ENCODE measurements at regions not wholly inside any gene's neighbourhood (a gene's known extent, or its start where the extent isn't known, plus 50 kb on each side); places are given as distances from the start of the nearest gene placed in this dataset.

- Histone ChIP-seq H3K36me3 (ENCODE audit: control insufficient read depth in 3 of 3, insufficient read depth in 3 of 3, low read length in 3 of 3) (no peaks in the 10 kb centered on the region), H3K9ac (ENCODE audit: low read depth in 1 of 3, low read length in 3 of 3) (no peak overlapping the region), H3K4me3 (ENCODE audit: low read length in 3 of 3) (no peak overlapping the region), H3K4me1 (ENCODE audit: control insufficient read depth in 3 of 3, insufficient read depth in 3 of 3, low read length in 3 of 3) (no peaks in the 10 kb centered on the region), H3K27me3 (ENCODE audit: control insufficient read depth in 3 of 3, insufficient read depth in 3 of 3, low read length in 3 of 3) (no peaks in the 10 kb centered on the region), H3K9me3 (ENCODE audit: control insufficient read depth in 3 of 3, low read length in 3 of 3) (no peaks in the 10 kb centered on the region), H3K27ac (ENCODE audit: low read depth, low read length) (no peak overlapping the region)
Observed at GRCh38 chr5:82649943-82650342, 371.8 kb upstream of the RPS23 start.

GRCh38 chr5:82644766-82645165 lies 366.6 kb upstream of the RPS23 start:
- peaks cover 3 to 14% (median 6%) of the 10 kb centered on the region in 3 donors for H3K4me1 ChIP-seq (ENCODE audit: control insufficient read depth in 3 of 3, insufficient read depth in 3 of 3, low read length in 3 of 3)
- H3K4me3 ChIP-seq (ENCODE audit: low read length in 3 of 3): no peak overlapping the region
- H3K27ac ChIP-seq (ENCODE audit: low read depth, low read length): no peak overlapping the region
- H3K27me3 ChIP-seq (ENCODE audit: control insufficient read depth in 3 of 3, insufficient read depth in 3 of 3, low read length in 3 of 3): no peaks in the 10 kb centered on the region
- no peaks in the 10 kb centered on the region for H3K9me3 ChIP-seq (ENCODE audit: control insufficient read depth in 3 of 3, low read length in 3 of 3)
- no peak overlapping the region for H3K9ac ChIP-seq (ENCODE audit: low read depth in 1 of 3, low read length in 3 of 3)
- no peaks in the 10 kb centered on the region for H3K36me3 ChIP-seq (ENCODE audit: control insufficient read depth in 3 of 3, insufficient read depth in 3 of 3, low read length in 3 of 3)

GRCh38 chr5:82644229-82644628 lies 366.1 kb upstream of the RPS23 start:
- peaks cover 8 to 19% (median 11%) of the 10 kb centered on the region in 3 donors for H3K4me1 ChIP-seq (ENCODE audit: control insufficient read depth in 3 of 3, insufficient read depth in 3 of 3, low read length in 3 of 3)
- no peak overlapping the region for H3K27ac ChIP-seq (ENCODE audit: low read depth, low read length)
- no peaks in the 10 kb centered on the region for H3K36me3 ChIP-seq (ENCODE audit: control insufficient read depth in 3 of 3, insufficient read depth in 3 of 3, low read length in 3 of 3)
- H3K27me3 ChIP-seq (ENCODE audit: control insufficient read depth in 3 of 3, insufficient read depth in 3 of 3, low read length in 3 of 3): no peaks in the 10 kb centered on the region
- H3K4me3 ChIP-seq (ENCODE audit: low read length in 3 of 3): no peak overlapping the region
- H3K9ac ChIP-seq (ENCODE audit: low read depth in 1 of 3, low read length in 3 of 3): no peak overlapping the region
- H3K9me3 ChIP-seq (ENCODE audit: control insufficient read depth in 3 of 3, low read length in 3 of 3): no peaks in the 10 kb centered on the region

- Histone ChIP-seq H3K4me3 (ENCODE audit: low read length in 3 of 3) (no peak overlapping the region), H3K36me3 (ENCODE audit: control insufficient read depth in 3 of 3, insufficient read depth in 3 of 3, low read length in 3 of 3) (no peaks in the 10 kb centered on the region), H3K4me1 (ENCODE audit: control insufficient read depth in 3 of 3, insufficient read depth in 3 of 3, low read length in 3 of 3) (peaks cover 11 to 22% (median 13%) of the 10 kb centered on the region in 3 donors), H3K27ac (ENCODE audit: low read depth, low read length) (no peak overlapping the region), H3K27me3 (ENCODE audit: control insufficient read depth in 3 of 3, insufficient read depth in 3 of 3, low read length in 3 of 3) (no peaks in the 10 kb centered on the region), H3K9me3 (ENCODE audit: control insufficient read depth in 3 of 3, low read length in 3 of 3) (no peaks in the 10 kb centered on the region), H3K9ac (ENCODE audit: low read depth in 1 of 3, low read length in 3 of 3) (no peak overlapping the region)
Observed at GRCh38 chr5:82642313-82642712, 364.2 kb upstream of the RPS23 start.

GRCh38 chr5:82641331-82642003 lies 363.3 kb upstream of the RPS23 start:
- Histone ChIP-seq H3K4me3 (ENCODE audit: low read length in 3 of 3) (no peak overlapping the region), H3K27me3 (ENCODE audit: control insufficient read depth in 3 of 3, insufficient read depth in 3 of 3, low read length in 3 of 3) (no peaks in the 10 kb centered on the region), H3K27ac (ENCODE audit: low read depth, low read length) (no peak overlapping the region), H3K4me1 (ENCODE audit: control insufficient read depth in 3 of 3, insufficient read depth in 3 of 3, low read length in 3 of 3) (peaks cover 11 to 22% (median 13%) of the 10 kb centered on the region in 3 donors), H3K9me3 (ENCODE audit: control insufficient read depth in 3 of 3, low read length in 3 of 3) (no peaks in the 10 kb centered on the region), H3K36me3 (ENCODE audit: control insufficient read depth in 3 of 3, insufficient read depth in 3 of 3, low read length in 3 of 3) (no peaks in the 10 kb centered on the region), H3K9ac (ENCODE audit: low read depth in 1 of 3, low read length in 3 of 3) (no peak overlapping the region)

- Histone ChIP-seq H3K27ac (ENCODE audit: low read depth, low read length) (no peak overlapping the region), H3K4me3 (ENCODE audit: low read length in 3 of 3) (no peak overlapping the region), H3K27me3 (ENCODE audit: control insufficient read depth in 3 of 3, insufficient read depth in 3 of 3, low read length in 3 of 3) (no peaks in the 10 kb centered on the region), H3K9ac (ENCODE audit: low read depth in 1 of 3, low read length in 3 of 3) (no peak overlapping the region), H3K4me1 (ENCODE audit: control insufficient read depth in 3 of 3, insufficient read depth in 3 of 3, low read length in 3 of 3) (peaks cover 11 to 22% (median 13%) of the 10 kb centered on the region in 3 donors), H3K9me3 (ENCODE audit: control insufficient read depth in 3 of 3, low read length in 3 of 3) (no peaks in the 10 kb centered on the region), H3K36me3 (ENCODE audit: control insufficient read depth in 3 of 3, insufficient read depth in 3 of 3, low read length in 3 of 3) (no peaks in the 10 kb centered on the region)
Observed at GRCh38 chr5:82640916-82641315, 362.8 kb upstream of the RPS23 start.

GRCh38 chr5:82639393-82640144 lies 361.4 kb upstream of the RPS23 start:
- no peak overlapping the region for H3K4me3 ChIP-seq (ENCODE audit: low read length in 3 of 3)
- H3K9ac ChIP-seq (ENCODE audit: low read depth in 1 of 3, low read length in 3 of 3): peak overlapping the region in 1 of 3 donors; percentile 35
- no peaks in the 10 kb centered on the region for H3K36me3 ChIP-seq (ENCODE audit: control insufficient read depth in 3 of 3, insufficient read depth in 3 of 3, low read length in 3 of 3)
- peaks cover 11 to 22% (median 13%) of the 10 kb centered on the region in 3 donors for H3K4me1 ChIP-seq (ENCODE audit: control insufficient read depth in 3 of 3, insufficient read depth in 3 of 3, low read length in 3 of 3)
- peak overlapping the region; percentile 23 for H3K27ac ChIP-seq (ENCODE audit: low read depth, low read length)
- no peaks in the 10 kb centered on the region for H3K27me3 ChIP-seq (ENCODE audit: control insufficient read depth in 3 of 3, insufficient read depth in 3 of 3, low read length in 3 of 3)
- H3K9me3 ChIP-seq (ENCODE audit: control insufficient read depth in 3 of 3, low read length in 3 of 3): no peaks in the 10 kb centered on the region

GRCh38 chr5:82636591-82636990 lies 358.4 kb upstream of the RPS23 start:
- no peaks in the 10 kb centered on the region for H3K27me3 ChIP-seq (ENCODE audit: control insufficient read depth in 3 of 3, insufficient read depth in 3 of 3, low read length in 3 of 3)
- no peak overlapping the region for H3K4me3 ChIP-seq (ENCODE audit: low read length in 3 of 3)
- no peaks in the 10 kb centered on the region for H3K36me3 ChIP-seq (ENCODE audit: control insufficient read depth in 3 of 3, insufficient read depth in 3 of 3, low read length in 3 of 3)
- no peaks in the 10 kb centered on the region for H3K9me3 ChIP-seq (ENCODE audit: control insufficient read depth in 3 of 3, low read length in 3 of 3)
- no peak overlapping the region for H3K9ac ChIP-seq (ENCODE audit: low read depth in 1 of 3, low read length in 3 of 3)
- peaks cover 9 to 18% (median 13%) of the 10 kb centered on the region in 3 donors for H3K4me1 ChIP-seq (ENCODE audit: control insufficient read depth in 3 of 3, insufficient read depth in 3 of 3, low read length in 3 of 3)
- H3K27ac ChIP-seq (ENCODE audit: low read depth, low read length): no peak overlapping the region

- Histone ChIP-seq H3K27ac (ENCODE audit: low read depth, low read length) (no peak overlapping the region), H3K4me1 (ENCODE audit: control insufficient read depth in 3 of 3, insufficient read depth in 3 of 3, low read length in 3 of 3) (peaks cover 8 to 12% (median 9%) of the 10 kb centered on the region in 3 donors), H3K9ac (ENCODE audit: low read depth in 1 of 3, low read length in 3 of 3) (no peak overlapping the region), H3K27me3 (ENCODE audit: control insufficient read depth in 3 of 3, insufficient read depth in 3 of 3, low read length in 3 of 3) (no peaks in the 10 kb centered on the region), H3K9me3 (ENCODE audit: control insufficient read depth in 3 of 3, low read length in 3 of 3) (no peaks in the 10 kb centered on the region), H3K36me3 (ENCODE audit: control insufficient read depth in 3 of 3, insufficient read depth in 3 of 3, low read length in 3 of 3) (no peaks in the 10 kb centered on the region), H3K4me3 (ENCODE audit: low read length in 3 of 3) (no peak overlapping the region)
Observed at GRCh38 chr5:82635561-82636288, 357.6 kb upstream of the RPS23 start.

Data from skeletal muscle tissue (tissue), 3 donors.